ENCODE measurements at regions not wholly inside any gene's neighbourhood (a gene's known extent, or its start where the extent isn't known, plus 50 kb on each side); places are given as distances from the start of the nearest gene placed in this dataset.

DNA sequence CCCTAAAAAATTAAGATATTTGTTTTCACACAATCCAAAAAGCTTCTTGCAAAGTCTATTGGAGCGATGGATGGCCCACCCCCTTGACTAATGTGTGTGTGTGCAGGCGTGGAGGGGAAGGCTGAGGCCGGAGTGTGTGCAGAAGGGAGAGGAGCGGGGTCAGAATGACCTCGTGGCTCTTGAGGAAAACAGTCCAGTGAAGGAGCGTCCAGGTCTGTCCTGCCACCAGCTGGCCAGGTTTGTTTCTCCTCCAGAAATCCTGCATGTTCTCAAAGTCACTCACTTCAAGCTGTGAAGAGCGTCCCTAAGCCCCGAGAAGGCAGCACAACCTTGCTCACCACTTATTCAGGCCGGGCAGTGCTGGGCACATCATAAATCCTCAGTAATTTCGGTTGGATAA, 69.5 kb upstream of the SSX2IP start:
- CTCF ChIA-PET: interaction anchor here (1.0 to 2.8 kb wide), 2 partner anchors 12 to 177 kb away, joined by 4 to 14 read pairs; no protein-coding TSS in a partner anchor
- no peaks in the 10 kb centered on the region for H3K9me3 ChIP-seq
- WGBS (ENCODE audit: missing lambda C conversion rate): 52% methylated on average over 10 of the region's 10 CpGs
- POLR2A ChIA-PET: no interaction called here
- H3K27ac ChIP-seq: no peak overlapping the region
- H3K4me1 ChIP-seq: no peaks in the 10 kb centered on the region
- no peak for ATAC-seq
- no peak overlapping the region for H3K4me2 ChIP-seq
- H3K4me3 ChIP-seq: no peak overlapping the region
- no peak for FAIRE-seq
- DNase-seq (ENCODE audit: low read depth in 1 of 2, low spot score in 1 of 2): no peak
- TF ChIP-seq FOXS1 (CRISPR knock-in tag; IDR thresholded peaks at IDR 0.05): no peak
- TF ChIP-seq, protein P1, sequence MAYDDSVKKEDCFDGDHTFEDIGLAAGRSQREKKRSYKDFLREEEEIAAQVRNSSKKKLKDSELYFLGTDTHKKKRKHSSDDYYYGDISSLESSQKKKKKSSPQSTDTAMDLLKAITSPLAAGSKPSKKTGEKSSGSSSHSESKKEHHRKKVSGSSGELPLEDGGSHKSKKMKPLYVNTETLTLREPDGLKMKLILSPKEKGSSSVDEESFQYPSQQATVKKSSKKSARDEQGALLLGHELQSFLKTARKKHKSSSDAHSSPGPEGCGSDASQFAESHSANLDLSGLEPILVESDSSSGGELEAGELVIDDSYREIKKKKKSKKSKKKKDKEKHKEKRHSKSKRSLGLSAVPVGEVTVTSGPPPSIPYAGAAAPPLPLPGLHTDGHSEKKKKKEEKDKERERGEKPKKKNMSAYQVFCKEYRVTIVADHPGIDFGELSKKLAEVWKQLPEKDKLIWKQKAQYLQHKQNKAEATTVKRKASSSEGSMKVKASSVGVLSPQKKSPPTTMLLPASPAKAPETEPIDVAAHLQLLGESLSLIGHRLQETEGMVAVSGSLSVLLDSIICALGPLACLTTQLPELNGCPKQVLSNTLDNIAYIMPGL (CRISPR knock-in tag; IDR thresholded peaks at IDR 0.05; ENCODE audit: borderline replicate concordance): no peak
- no peak for TF ChIP-seq RNF2 (IDR thresholded peaks at IDR 0.05; ENCODE audit: borderline replicate concordance, low read depth)
- TF ChIP-seq NFE2L2 (conservative IDR thresholded peaks at IDR 0.05; ENCODE audit: low read length): no peak
- no peak for TF ChIP-seq ZSCAN20 (CRISPR knock-in tag; IDR thresholded peaks at IDR 0.05)
- no peak for TF ChIP-seq EHF (CRISPR knock-in tag; IDR thresholded peaks at IDR 0.05)

DNA sequence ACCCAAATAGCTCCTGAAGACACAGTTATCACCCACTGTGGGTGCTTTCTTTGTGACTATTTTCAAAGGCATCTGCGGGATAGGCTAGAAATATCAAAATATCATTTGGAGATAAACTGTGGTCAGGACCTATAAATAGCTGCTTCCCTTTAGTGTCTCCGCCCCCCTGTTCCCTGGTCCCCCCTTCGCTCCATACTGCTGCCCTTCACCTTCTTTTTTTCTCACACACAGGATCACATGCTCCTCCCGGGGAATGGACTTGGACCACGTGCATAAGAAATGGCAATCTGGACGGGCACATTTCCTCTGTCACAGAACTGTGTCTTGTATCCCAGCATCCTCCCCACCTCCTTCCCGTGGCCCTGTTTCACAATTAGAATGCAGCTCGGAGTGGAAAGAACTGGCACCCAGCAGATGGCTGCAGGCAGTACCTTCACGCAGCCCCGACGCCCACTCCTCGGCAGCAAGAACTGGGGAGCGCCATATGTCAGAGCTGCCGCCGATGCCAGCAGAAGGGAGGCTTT, 68.8 kb upstream of the SSX2IP start:
- no peaks in the 10 kb centered on the region for H3K9me3 ChIP-seq
- FAIRE-seq (no peak), ATAC-seq (no peak), DNase-seq (ENCODE audit: low read depth in 1 of 2, low spot score in 1 of 2) (no peak)
- no peak overlapping the region for H3K4me2 ChIP-seq
- CTCF ChIA-PET: interaction anchor here (1.0 to 2.8 kb wide), 3 partner anchors 13 to 178 kb away, joined by 4 to 14 read pairs (median 4); no protein-coding TSS in a partner anchor
- no peaks in the 10 kb centered on the region for H3K4me1 ChIP-seq
- H3K4me3 ChIP-seq: no peak overlapping the region
- POLR2A ChIA-PET: no interaction called here
- WGBS (ENCODE audit: missing lambda C conversion rate): 71% methylated on average over 15 of the region's 15 CpGs
- no peak overlapping the region for H3K27ac ChIP-seq
- TF ChIP-seq POLR2AphosphoS2 (conservative IDR thresholded peaks at IDR 0.05; ENCODE audit: low read length) (no peak), RFX5 (IDR thresholded peaks at IDR 0.05) (no peak), HOXB5 (CRISPR knock-in tag; IDR thresholded peaks at IDR 0.05) (no peak), RCOR1 (IDR thresholded peaks at IDR 0.05; ENCODE audit: low read depth, low read length) (no peak), NR3C1 (IDR thresholded peaks at IDR 0.05) (no peak), HEYL (CRISPR knock-in tag; IDR thresholded peaks at IDR 0.05) (no peak), TFCP2L1 (CRISPR knock-in tag; IDR thresholded peaks at IDR 0.05) (no peak), CBX8 (IDR thresholded peaks at IDR 0.05) (no peak), TP53 (CRISPR knock-in tag; IDR thresholded peaks at IDR 0.05) (no peak)
- TF ChIP-seq, protein P2, sequence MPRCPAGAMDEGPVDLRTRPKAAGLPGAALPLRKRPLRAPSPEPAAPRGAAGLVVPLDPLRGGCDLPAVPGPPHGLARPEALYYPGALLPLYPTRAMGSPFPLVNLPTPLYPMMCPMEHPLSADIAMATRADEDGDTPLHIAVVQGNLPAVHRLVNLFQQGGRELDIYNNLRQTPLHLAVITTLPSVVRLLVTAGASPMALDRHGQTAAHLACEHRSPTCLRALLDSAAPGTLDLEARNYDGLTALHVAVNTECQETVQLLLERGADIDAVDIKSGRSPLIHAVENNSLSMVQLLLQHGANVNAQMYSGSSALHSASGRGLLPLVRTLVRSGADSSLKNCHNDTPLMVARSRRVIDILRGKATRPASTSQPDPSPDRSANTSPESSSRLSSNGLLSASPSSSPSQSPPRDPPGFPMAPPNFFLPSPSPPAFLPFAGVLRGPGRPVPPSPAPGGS (IDR thresholded peaks at IDR 0.05): no peak
- TF ChIP-seq, protein P3, sequence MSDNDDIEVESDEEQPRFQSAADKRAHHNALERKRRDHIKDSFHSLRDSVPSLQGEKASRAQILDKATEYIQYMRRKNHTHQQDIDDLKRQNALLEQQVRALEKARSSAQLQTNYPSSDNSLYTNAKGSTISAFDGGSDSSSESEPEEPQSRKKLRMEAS (IDR thresholded peaks at IDR 0.05): no peak

DNA sequence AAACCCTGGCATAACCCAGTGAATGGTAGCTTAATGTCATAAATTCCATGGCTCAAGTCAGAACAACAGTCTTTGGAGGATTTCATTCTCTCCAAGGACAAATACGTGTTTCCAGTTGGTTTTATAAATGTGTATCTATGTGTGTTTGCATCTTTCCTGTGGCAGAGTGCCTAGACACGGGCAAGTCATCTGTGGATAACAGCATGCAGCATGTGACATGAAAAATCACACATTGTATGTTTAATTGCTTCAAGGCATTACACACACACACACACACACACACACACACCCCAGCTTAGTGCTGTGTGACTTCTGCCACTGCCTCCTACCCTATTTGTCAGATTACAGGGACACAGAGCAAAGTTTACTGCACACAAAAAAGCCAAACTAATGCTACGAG, 68.2 kb upstream of the SSX2IP start:
- WGBS (ENCODE audit: missing lambda C conversion rate): 62% methylated on average over 3 of the region's 3 CpGs
- Histone ChIP-seq H3K9me3 (no peaks in the 10 kb centered on the region), H3K27ac (no peak overlapping the region), H3K4me2 (no peak overlapping the region), H3K4me3 (no peak overlapping the region), H3K4me1 (no peaks in the 10 kb centered on the region)
- FAIRE-seq (no peak), ATAC-seq (no peak), DNase-seq (ENCODE audit: low read depth in 1 of 2, low spot score in 1 of 2) (no peak)
- POLR2A ChIA-PET: no interaction called here
- CTCF ChIA-PET: interaction anchor here (1.3 to 2.8 kb wide), 2 partner anchors 14 to 24 kb away, joined by 4 to 14 read pairs; no protein-coding TSS in a partner anchor
- TF ChIP-seq, protein P3 (IDR thresholded peaks at IDR 0.05): no peak
- TF ChIP-seq ZNF302 (CRISPR knock-in tag; IDR thresholded peaks at IDR 0.05) (no peak), MYC (IDR thresholded peaks at IDR 0.05; ENCODE audit: borderline replicate concordance, low read length) (no peak), HDAC2 (IDR thresholded peaks at IDR 0.05) (no peak), ZC3H11A (IDR thresholded peaks at IDR 0.05) (no peak)
- TF ChIP-seq, protein P4, sequence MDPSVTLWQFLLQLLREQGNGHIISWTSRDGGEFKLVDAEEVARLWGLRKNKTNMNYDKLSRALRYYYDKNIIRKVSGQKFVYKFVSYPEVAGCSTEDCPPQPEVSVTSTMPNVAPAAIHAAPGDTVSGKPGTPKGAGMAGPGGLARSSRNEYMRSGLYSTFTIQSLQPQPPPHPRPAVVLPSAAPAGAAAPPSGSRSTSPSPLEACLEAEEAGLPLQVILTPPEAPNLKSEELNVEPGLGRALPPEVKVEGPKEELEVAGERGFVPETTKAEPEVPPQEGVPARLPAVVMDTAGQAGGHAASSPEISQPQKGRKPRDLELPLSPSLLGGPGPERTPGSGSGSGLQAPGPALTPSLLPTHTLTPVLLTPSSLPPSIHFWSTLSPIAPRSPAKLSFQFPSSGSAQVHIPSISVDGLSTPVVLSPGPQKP (IDR thresholded peaks at IDR 0.05; ENCODE audit: low read depth, low read length): no peak
- TF ChIP-seq, protein P5, sequence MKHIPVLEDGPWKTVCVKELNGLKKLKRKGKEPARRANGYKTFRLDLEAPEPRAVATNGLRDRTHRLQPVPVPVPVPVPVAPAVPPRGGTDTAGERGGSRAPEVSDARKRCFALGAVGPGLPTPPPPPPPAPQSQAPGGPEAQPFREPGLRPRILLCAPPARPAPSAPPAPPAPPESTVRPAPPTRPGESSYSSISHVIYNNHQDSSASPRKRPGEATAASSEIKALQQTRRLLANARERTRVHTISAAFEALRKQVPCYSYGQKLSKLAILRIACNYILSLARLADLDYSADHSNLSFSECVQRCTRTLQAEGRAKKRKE (CRISPR knock-in tag; IDR thresholded peaks at IDR 0.05; ENCODE audit: low read depth): no peak

Measured in A549 (cell line).